HG02852 (cell line): ENCODE measurements at regions not wholly inside any gene's neighbourhood (a gene's known extent, or its start where the extent isn't known, plus 50 kb on each side); places are given as distances from the start of the nearest gene placed in this dataset.
"Not testable (repeated sequence)": the region's sequence is repeated elsewhere in the genome, so short reads cannot be mapped to it uniquely, and the experiment has no call there.

Experiments used
- ATAC-seq: cut with Tn5 transposase; IDR thresholded peaks from one replicate; pipeline ENCODE4 v1.9.1; 2021; ENCODE audit warnings: mild to moderate bottlenecking, moderate library complexity; ENCODE audit not compliant: unreplicated experiment

- not testable (repeated sequence) for ATAC-seq
Observed at GRCh38 chr17:74129800-74130199, 73.7 kb upstream of the RPL38 start.

GRCh38 chr17:74130276-74130675 is 73.2 kb upstream of the RPL38 start:
- no peak for ATAC-seq

- no peak for ATAC-seq
Observed at GRCh38 chr17:74130841-74131240, 72.6 kb upstream of the RPL38 start.

- no peak for ATAC-seq
Observed at GRCh38 chr17:74132354-74132753, 71.1 kb upstream of the RPL38 start.

DNA sequence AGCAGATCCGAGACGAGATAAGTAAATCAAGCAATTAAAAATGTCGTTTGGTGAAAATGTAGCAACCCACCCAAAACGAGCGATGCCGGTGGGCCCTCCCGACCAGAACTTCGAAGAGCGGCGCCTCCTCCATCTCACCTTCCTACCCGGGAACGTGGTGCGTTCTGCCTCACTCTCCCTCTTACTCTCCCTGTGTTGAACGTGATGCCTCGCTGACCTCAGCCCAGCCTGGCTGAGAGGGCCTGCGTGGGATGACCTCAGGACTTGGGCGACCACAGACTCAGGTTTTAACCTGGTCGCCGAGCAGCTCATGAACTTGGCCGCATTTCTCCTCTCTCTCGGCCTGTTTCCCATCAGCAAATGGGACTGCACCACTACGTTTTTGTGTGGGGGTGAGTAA is 69.7 kb upstream of the RPL38 start:
- ATAC-seq, result no peak

- not testable (repeated sequence) for ATAC-seq
Observed at GRCh38 chr17:74134234-74134633, 69.2 kb upstream of the RPL38 start.

DNA sequence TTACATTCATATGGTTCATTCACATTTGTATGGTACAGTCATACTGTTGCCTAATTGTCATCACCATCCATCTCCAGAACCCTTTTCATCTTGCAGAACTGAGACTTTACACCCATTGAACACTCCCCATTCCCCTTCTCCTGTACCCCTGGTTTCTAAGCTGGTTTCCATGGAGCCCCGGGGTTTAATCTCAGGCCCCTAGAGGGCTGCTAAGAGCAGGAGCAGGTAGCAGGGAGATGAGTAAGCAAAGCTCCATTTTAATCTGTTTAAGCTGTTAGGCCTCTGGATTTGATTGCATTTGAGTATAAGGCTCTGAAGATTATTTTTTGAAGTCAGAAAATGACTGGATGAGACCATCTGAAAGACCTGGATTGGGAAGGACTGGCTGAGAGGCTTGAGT is 68.5 kb upstream of the RPL38 start:
- ATAC-seq, result no peak

- ATAC-seq, result no peak
Observed at GRCh38 chr17:74135391-74136167, 67.9 kb upstream of the RPL38 start.

DNA sequence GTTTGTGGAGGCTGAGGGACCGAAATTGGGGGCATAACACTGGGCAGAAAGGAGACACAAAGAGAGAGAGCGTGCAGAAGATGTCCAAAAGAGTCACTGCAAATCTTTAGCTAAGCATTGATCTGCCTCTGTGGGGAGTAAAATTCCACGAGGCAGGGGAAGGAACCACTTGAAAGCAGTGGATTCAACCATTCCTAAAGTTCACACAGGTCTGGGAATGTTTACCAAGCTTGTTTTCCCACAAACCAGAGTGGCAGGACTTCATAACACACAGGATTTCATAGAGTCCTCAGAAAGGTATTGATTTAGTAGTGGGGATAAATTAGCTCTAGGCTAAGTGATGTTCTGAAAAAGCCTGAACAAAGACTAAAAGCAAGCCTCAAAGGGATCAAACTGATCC is 66.1 kb upstream of the RPL38 start:
- ATAC-seq, result no peak

DNA sequence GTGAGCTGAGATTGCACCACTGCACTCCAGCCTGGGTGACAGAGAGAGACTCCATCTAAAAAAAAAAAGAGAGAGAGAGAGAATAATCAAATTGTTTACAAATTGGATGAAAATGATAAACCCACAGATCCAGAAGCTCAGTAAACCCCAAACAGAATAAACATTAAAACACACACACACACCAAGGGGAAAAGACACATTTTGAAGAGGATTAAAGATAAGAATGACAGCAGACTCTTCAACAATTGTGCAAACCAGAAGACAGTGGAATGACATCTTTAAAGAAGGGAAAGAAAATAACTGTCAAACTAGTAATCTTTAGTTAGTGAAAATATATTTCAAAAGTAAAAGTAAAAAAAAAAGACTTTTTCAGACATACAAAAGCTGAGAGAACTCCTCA is 64.4 kb upstream of the RPL38 start:
- no peak for ATAC-seq

DNA sequence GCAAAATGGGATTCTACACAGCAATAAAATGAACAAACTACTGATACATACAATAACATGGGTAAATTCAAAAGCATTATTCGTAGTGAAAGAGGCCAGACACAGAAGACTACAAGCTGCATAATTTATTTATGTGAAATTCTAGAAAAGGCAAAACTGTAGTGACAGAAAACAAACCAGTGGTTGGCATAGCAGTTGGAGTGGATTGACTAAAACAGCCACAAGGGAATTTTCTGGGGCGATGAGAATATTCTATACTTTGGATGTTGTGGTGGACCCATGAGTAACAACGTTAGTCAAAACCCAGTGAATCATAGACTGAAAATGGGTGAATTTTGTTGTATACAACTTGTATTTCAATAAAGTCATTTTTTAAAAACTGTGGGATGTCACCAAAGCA is 63.2 kb upstream of the RPL38 start:
- ATAC-seq, result no peak

DNA sequence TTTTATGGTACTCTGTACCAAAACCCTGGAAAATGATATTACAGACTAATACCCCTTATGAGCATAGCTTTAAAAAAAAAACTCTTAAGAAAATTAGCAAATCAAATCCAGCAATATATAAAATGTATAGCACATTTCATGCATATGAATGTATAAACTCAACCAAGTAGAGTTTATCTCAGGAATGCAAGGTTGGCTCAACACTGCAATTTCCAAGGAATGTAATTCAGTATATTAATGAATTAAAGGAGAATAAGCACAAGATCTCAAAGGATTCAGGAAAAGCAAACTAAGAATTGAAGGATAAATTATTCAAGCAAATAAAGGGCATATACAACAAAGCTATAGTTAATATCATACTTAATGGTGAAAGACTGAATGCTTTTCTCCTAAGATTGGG is 61.9 kb upstream of the RPL38 start:
- ATAC-seq, result no peak

- not testable (repeated sequence) for ATAC-seq
Observed at GRCh38 chr17:74143318-74143717, 60.2 kb upstream of the RPL38 start.

DNA sequence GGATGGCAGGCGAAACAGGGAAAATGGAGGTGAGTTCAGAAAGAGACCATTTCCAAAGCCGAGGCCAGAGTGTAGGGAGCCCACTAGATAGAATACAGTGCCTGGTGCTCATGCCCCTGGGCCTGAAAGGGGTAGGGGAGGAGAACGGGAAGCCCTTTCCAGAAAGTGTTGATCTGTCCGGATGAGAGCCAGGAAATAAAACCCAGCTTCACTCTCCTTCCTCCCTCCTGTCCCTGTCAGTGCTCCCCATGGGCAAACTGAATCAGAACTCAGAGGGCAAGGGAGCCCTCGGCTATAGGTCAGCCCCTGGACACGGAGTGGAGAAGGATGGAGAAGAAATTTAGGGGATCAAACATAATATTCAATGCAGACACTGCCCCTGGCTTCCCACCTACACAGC is 57.7 kb upstream of the RPL38 start:
- no peak for ATAC-seq

GRCh38 chr17:74146196-74146595 is 57.3 kb upstream of the RPL38 start:
- no peak for ATAC-seq

DNA sequence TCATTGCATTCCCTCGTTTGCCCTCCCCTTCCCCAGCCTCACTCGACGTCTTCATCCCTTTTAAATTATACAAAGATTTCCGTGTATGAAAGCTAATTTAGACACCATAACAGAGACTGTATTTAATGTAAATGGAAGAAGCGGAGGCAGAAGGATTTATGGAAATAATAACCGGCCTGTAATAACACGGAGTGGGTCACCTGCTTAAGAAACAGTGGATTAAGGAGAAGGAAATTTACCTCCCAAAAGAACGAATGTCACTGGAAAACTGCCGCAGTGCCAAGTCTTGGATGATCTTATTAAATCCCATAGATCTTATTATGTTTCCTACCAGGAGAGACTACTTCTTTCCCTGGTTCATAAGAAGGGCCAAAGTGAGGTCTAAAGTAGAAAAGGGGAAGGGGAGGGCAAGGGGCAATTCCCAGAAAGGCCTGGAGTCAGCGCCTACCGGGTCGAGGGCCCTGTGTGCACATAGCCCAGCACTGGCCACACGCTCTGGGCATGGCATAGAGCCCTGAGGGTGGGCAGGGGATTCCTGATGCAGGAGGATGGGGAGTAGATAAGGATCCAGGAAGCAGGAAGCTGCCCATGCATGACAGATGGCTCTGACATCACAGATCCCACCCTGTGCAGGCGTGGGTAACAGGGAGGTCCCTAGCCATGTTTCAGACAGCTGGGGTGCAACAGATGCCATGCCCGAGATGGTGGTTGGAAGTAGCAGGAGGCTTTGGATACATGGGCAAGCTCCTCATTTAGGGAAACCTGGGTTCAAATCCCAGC is 56.2 kb upstream of the RPL38 start:
- ATAC-seq, result no peak

DNA sequence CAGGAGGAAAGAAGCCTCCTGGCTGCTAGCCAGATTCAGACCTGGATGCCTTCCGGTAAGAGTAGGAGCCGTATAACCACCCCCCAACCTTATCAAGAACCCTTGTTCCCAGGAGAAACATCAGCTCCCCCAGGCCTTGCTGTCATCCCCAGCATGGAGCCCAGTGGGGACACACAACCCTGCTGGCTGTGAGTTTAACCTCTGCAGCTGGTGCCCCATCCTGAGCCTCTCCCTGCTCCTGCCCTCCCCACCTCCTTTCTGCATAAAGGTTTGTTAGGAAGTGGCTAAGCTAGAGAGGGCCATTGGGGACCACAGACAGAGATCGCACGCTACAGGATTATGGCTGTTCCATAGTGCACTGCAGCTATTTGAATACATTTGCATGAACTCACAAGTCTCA is 55.5 kb upstream of the RPL38 start:
- no peak for ATAC-seq

DNA sequence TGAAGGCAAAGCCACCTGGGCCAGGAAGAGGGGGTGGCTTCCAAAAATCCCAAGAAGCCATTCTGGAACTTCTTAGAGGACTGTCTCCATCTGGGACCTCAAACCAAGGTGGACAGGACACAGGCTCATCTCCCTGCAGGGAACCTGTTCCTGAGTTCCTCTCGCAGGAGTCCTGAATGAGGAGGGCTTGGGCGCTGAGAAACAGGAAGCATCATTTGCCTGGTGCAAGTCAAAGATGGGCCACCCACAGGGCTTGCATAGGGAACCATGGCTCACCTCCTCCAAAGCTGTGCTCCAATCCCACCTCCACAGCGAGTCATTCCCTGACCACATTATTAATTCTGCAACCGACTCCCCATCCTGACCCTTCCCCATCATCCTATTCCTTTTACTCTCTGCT is 55.0 kb upstream of the RPL38 start:
- no peak for ATAC-seq

GRCh38 chr17:74148901-74149596 is 54.4 kb upstream of the RPL38 start:
- ATAC-seq, result no peak

DNA sequence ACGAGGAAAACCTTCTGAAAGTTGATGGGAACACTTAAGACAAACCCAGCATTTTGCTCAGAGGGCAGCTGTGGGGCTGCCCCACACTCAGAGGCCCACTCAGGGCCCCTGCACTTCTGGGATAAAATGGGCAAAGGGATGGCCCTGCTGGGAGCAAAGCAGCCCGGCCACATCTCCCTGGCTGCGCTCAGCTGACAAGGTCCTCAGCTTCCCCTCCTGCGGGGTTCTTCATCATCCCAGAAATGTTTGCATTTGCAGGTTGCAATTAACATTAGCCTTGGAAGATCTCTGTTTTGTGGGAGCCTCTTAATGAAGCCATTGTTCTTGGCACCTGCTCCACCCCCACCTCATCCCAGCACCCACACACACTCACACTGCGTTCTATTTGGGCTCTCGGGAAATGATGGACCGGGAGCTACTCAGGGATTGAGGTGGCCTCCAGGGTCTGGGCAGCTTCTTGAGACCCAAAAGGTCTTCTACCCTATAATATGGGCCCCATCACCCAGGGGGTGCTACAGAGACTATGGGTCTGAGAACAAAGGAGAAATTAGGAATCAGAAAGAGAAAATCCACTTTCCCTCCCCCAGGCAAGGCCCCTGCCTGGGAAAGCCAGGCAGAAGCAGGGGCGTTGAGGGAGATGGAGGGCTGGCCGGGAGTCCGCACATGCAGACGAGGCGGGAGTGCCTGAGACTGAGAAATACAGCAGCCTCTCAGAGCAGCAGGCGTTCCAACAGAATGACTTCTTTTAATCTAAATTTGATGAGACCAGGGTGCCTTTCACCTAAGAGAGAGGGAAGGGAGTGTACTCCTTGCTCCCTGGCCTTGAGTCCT is 53.7 kb upstream of the RPL38 start:
- no peak for ATAC-seq

DNA sequence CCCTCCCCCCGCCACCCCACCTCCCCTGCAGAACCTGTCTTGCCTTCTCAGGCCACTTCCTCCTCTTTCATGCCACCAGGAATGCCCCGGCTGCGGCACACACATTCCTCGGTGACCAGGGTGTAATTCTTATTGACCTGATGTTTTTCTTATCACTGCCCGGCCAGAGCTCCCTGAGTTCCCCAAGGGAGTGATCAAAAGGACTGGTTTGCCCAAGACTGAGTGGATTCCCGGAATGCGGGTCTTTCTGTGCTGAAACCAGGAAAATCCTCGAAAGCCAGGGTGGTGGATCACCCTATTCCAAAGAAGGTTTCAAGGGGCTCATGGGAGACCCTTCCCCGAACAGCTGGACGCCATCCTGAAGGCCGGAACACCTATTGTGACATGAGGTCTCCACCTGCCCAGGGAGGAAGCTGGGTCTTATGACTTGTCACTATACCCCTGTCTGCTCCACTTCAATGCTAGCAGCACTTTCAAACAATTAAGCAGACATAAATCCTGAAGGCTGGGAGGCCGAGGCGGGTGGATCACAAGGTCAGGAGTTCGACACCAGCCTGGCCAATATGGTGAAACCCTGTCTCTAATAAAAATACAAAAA is 53.0 kb upstream of the RPL38 start:
- ATAC-seq, result no peak
